ENCODE measurements at regions not wholly inside any gene's neighbourhood (a gene's known extent, or its start where the extent isn't known, plus 50 kb on each side); places are given as distances from the start of the nearest gene placed in this dataset.

- DNase-seq = no peak
Observed at GRCh38 chr17:13352747-13353415, 248.8 kb downstream of the HS3ST3A1 start.

- DNase-seq = no peak
Observed at GRCh38 chr17:13351046-13351445, 250.7 kb downstream of the HS3ST3A1 start.

- no peak for DNase-seq
Observed at GRCh38 chr17:13350466-13350865, 251.3 kb downstream of the HS3ST3A1 start.

DNA sequence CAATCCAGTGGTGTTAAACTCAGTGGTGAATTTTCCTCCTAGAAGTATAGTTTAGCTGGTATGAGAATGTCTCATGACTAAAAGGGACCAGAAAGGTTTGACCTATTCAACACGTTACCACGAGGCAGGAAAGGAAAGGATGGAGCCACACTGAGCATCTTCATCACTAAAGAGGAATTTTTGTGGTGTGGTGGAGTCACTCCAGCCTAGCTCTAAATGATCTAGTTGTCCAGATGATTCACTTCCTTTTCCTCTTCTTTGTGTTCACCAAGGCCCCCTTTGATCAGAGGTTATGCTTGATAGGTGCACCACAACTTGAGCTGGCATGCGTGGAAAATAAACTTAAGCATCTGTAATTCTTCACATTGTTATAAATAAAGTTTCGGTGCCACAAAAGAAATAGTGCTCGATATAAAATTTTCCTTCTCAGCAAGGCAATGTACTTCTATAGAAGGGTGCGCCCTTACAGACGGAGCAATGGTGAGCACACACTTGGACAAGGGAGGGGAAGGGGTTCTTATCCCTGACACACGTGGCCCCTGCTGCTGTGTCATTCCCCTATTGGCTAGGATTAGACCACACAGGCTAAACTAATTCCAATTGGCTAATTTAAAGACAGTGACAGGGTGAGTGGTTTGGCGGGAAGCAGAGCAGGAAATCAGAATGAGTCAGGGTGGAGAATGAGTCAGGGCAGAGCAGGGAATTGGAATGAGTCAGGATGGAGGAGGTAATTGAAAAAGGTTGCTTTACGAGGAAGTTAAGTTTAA, 254.6 kb downstream of the HS3ST3A1 start:
- DNase-seq = no peak

GRCh38 chr17:13346592-13346991, 255.1 kb downstream of the HS3ST3A1 start:
- no peak for DNase-seq

DNA sequence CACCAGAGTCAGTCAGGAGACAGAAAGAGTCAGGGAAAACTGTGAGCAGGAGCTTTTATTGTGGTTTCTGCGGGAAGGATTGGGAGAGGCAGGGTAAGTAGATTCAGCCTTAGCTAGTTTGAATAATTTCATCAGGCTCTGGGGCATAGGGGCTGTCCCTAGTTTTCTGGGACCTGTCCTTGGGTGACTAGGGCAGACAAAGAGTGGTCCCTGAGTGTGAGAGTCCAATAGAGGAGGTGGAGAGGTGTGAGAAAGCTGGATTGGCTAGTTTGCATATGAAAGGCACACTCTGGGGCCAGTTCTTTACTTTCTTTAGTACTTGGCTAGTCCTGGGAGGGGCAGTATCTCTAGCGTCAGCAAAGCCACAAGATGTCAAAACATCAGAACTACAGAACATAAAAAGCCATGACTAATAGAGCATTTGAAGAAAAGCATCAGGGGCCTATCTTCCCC, 255.6 kb downstream of the HS3ST3A1 start:
- no peak for DNase-seq

DNA sequence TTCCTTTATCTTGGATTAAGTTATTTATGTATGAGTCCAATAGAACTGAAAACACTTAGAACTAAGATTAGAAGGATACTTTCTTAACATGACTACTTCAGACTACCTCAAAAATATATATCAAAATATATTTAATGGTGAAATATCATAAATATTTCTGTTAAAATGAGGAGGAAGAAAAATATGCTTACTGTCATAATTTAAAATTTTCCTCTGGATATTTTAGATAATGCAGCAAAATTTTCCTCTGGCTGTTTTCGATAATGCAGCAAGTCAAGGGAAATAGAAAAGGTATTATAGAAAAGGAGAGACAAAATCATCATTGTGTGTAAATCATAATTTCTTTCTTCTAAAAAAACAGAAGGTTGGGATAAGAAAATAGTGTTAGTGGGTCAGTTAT, 263.3 kb downstream of the HS3ST3A1 start:
- DNase-seq = no peak

DNA sequence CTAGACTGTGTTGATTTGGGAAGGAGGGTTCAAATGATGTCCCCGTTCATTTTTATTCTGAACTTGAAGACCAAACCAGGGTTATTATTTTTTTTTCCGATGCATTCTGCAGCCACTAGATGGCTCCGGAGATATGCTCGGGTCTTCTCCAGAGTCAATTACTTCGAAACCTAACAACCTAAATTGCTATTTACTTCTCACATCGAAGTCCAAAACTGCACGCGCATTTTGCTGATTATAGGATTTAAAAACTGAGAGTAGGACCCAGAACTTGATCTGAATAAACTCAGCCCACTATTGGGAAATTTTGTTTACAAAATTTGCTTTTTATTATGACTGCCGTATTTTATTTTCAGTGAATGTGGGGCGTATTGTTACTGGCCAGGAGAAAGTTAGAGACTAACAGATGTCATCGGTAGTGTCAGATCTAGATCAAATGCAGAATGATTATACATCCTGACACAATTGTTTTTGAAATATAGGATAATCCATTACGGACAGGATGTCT, 263.8 kb downstream of the HS3ST3A1 start:
- peak; percentile 70 for DNase-seq

- DNase-seq = no peak
Observed at GRCh38 chr17:13337151-13337550, 264.6 kb downstream of the HS3ST3A1 start.

GRCh38 chr17:13334374-13334773, 267.4 kb downstream of the HS3ST3A1 start:
- DNase-seq = no peak

DNA sequence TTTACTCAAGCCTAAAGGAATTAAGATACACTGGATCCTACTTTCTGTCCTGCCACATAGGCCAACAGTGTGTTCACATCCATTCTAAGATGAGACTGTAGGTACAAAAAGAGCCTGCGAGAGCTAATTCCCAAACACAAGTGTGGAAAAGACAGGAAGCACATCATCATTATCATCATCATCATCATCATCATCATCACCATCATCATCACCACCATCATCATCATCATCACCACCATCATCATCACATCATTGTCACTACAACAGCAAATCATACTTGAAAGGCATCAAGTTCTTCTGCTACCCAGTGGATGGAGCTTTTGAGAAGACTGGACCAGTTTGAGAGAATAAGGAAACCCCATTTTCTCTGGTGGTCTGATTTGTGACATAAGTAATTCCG, 268.1 kb downstream of the HS3ST3A1 start:
- no peak for DNase-seq

DNA sequence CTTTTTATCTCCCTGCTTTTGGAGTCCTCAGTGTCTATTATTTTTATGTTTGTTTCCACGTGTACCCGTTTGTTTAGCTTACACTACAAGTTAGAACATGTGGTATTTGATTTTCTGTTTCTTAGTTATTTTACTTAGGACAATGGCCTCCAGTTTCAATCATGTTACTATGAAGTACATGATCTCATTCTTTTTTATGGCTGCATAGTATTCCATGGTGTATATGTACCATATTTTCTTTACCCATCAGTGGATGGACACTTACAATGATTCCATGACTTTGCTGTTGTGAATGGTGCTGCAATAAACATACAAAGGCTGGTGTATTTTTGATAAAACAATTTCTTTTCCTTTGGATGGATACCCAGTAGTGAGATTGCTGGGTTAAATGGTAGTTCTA, 269.5 kb downstream of the HS3ST3A1 start:
- DNase-seq = no peak

DNA sequence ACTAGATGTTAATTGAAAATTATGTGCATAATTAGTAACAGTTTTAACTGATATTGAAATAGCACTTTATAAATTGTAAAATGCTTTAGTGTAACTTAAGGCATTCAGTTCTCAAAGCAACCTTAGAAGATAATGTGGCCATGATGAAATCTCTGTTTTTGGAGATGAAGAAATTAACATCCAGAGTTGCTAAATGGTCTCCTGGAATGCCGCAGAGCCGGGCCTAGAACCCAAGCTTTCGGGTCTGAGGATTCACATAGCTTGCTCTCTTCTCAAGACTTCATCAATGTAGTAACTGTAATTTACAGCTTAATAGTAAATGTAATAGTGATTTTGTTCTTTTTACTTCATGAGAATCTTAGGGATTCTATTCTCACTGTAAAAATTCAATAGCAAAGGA, 272.3 kb downstream of the HS3ST3A1 start:
- no peak for DNase-seq

- DNase-seq = no peak
Observed at GRCh38 chr17:13323990-13324389, 277.7 kb downstream of the HS3ST3A1 start.

GRCh38 chr17:13321951-13322701, 279.6 kb downstream of the HS3ST3A1 start:
- DNase-seq = no peak

GRCh38 chr17:13320046-13320785, 281.5 kb downstream of the HS3ST3A1 start:
- DNase-seq = no peak

GRCh38 chr17:13316657-13317056, 285.1 kb downstream of the HS3ST3A1 start:
- DNase-seq = no peak

GRCh38 chr17:13311306-13311705, 290.4 kb downstream of the HS3ST3A1 start:
- DNase-seq = no peak

DNA sequence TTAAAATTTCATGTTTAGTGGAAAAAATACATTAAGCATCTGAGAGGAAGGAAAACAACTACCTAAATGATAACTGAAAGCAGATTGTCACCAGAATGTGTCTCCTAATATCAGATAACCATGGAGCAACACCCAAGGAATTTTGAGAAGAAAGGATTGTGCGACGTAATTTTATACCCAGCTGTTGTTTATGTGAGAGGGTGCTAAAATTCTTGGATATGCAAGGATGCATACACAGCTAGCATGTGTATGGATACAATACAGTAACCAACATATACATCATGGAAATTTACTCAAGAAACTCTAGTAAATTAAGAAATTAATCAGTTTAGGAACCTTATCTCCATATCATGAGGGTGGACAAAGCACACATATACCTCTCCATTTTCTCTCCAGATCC, 290.9 kb downstream of the HS3ST3A1 start:
- no peak for DNase-seq

DNA sequence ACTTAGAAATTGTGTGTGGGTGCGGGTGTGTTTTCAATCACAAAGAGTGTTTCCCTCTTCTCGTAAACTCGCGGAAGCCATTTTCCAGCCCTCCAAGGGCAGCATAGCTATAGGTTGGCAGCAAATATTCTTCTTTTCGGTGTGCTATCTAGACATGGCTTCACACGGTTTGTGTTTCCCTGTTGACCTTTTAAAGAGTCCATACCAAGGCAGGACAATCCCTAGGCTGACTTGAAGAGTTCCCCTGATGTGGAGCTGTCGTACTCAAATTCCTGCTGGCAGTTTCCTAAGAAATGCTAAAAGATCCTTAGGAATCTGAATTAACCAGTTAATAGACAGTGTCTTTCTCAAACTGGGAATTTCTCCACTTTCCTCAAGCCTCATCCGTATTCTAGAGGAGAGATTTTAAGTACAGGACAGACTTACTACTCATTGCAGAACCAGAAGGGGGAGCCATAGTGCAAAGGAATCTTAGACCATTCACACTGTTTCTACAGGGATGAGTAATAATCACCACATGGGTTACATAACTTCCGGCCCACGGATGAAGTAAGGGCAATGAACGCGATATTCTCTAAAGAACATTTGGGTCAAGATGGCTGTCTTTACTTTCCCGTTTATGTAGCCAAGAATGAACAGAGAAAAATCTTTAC, 288.6 kb upstream of the ELAC2 start:
- no peak for DNase-seq

- DNase-seq = no peak
Observed at GRCh38 chr17:13302983-13303382, 285.2 kb upstream of the ELAC2 start.

- DNase-seq = no peak
Observed at GRCh38 chr17:13302419-13302818, 284.6 kb upstream of the ELAC2 start.

Measured in NCI-H1092 treated with DMSO at 0.1 percent for 48 hours (cell line).